VCaP (cell line): ENCODE measurements at regions not wholly inside any gene's neighbourhood (a gene's known extent, or its start where the extent isn't known, plus 50 kb on each side); places are given as distances from the start of the nearest gene placed in this dataset.
"Not testable (repeated sequence)": the region's sequence is repeated elsewhere in the genome, so short reads cannot be mapped to it uniquely, and the experiment has no call there.

ENCODE experiments used
- H3K27ac ChIP-seq: fragments of 450-650 bp; 2 replicates; pipeline ENCODE4 v1.5.1; 2017
- CTCF ChIP-seq: fragments of 450-650 bp; conservative IDR thresholded peaks from 2 replicates; pipeline ENCODE4 v1.5.1; 2017; ENCODE audit warnings: mild to moderate bottlenecking, moderate library complexity

- no peak overlapping the region for H3K27ac ChIP-seq
- TF ChIP-seq CTCF, result no peak
Observed at GRCh38 chr2:39573276-39573675, 92.4 kb upstream of the TMEM178A start.

DNA sequence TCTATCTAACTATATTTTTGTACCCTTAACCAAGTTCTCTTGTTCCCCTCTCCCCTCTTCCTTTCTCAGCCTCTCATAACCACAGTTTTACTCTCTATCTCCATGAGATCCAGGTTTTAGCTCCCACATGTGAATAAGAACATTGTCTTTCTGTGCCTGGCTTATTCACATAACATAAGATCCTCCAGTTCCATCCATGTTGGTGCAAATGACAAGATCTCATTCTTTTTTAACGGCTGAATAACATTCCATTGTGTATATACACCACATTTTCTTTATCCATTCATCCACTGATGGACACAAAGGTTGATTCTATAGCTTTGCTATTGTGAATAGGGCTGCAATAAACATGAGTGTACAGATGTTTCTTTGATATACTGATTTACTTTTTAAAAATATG, 83.9 kb upstream of the TMEM178A start:
- no peak for TF ChIP-seq CTCF
- H3K27ac ChIP-seq, result no peak overlapping the region

GRCh38 chr2:39583213-39583612, 82.5 kb upstream of the TMEM178A start:
- no peak overlapping the region for H3K27ac ChIP-seq
- no peak for TF ChIP-seq CTCF

GRCh38 chr2:39583781-39584180, 81.9 kb upstream of the TMEM178A start:
- H3K27ac ChIP-seq, result no peak overlapping the region
- TF ChIP-seq CTCF, result no peak

DNA sequence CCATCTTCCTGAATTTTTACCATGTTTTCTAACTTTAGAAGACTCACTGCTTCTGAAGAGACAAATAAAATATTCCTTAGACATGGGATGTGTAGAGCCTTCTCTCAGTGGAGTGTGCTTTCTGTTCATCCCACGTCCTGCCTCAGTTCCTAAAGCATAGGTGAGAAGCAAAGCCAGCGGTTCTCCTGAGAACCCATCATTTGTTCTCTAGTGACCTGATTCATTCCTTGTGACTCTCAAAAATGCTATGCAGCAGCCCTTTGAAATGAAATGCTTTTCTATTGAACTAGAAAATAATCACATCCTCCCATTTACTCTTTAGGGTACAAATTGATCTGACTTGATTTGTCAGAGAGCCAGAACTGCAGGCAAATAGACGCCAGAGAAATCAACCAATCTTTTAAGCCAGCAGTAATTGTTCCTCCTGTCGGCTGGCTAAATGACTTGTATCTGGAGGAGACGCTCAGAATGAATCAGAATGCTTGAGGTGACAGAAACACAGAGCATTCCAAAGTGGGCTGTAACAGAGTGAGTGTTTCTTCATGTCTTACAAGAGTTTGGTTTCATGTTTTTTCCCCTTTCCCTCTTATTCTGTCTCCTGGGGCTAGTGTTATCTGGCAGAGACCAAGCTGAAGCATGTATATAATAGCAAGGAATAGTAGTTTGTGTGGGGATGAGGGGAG, 81.3 kb upstream of the TMEM178A start:
- TF ChIP-seq CTCF, result no peak
- no peak overlapping the region for H3K27ac ChIP-seq

- not testable (repeated sequence) for H3K27ac ChIP-seq
Observed at GRCh38 chr2:39585531-39585930, 80.2 kb upstream of the TMEM178A start.

DNA sequence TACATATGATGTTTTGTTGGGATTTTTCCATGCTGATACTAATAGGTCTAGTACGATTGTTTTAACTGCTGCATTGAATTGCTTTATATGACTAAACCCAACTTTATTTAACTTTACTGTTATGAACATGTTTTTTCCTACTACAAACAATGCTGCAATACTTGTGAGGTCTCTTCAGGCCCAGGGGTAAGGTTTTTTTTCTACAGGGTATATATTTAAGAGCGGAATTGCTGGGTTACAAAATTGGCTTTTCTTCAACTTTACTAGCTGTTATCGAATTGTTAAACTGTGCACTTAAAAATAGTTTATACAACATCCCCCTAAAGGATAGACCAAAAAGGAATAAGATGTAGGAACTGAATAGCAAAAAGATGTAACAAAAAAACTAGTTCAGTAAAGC, 78.5 kb upstream of the TMEM178A start:
- no peak overlapping the region for H3K27ac ChIP-seq
- no peak for TF ChIP-seq CTCF

DNA sequence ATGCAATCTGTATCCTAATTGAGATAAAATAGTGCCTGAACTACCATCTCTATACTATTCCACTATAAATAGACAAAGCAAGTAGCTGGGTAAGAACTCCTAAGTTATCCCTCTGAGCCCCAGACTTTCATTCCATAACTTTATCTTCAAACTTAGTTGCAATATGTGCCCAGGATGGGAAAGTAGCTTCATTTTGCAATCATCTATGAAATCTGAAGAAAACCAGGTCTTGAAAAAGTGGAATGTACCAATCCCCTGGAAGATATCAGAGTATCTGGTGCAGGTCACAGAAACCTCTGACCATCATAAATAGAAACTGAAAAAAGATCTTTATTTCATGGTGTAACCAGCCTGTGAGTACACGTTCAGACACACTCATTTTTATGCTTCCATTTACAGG, 78.1 kb upstream of the TMEM178A start:
- no peak overlapping the region for H3K27ac ChIP-seq
- TF ChIP-seq CTCF, result no peak
